Stomach smooth muscle (tissue), 2 donors: ENCODE measurements at regions not wholly inside any gene's neighbourhood (a gene's known extent, or its start where the extent isn't known, plus 50 kb on each side); places are given as distances from the start of the nearest gene placed in this dataset.

Experiments used
- H3K27ac ChIP-seq: one replicate; pipeline ENCODE4 v1.7.0; 2013; ENCODE audit warnings: mild to moderate bottlenecking, low read length, inconsistent platforms
- H3K27me3 ChIP-seq, 2 donors: one replicate each; pipeline ENCODE4 v1.7.0; 2013; ENCODE audit warnings: low read length in 2 of 2; ENCODE audit not compliant: insufficient read depth in 2 of 2, control insufficient read depth in 1 of 2
- H3K36me3 ChIP-seq, 2 donors: one replicate each; pipeline ENCODE4 v1.7.0; 2013; ENCODE audit warnings: low read length in 2 of 2; ENCODE audit not compliant: control insufficient read depth in 2 of 2, insufficient read depth in 2 of 2
- H3K4me1 ChIP-seq: one replicate; pipeline ENCODE4 v1.7.0; 2013; ENCODE audit warnings: low read length; ENCODE audit not compliant: control insufficient read depth, insufficient read depth
- H3K4me3 ChIP-seq, 2 donors: one replicate each; pipeline ENCODE4 v1.7.0; 2013; ENCODE audit warnings: low read length in 2 of 2
- H3K9ac ChIP-seq, 2 donors: one replicate each; pipeline ENCODE4 v1.7.0; 2013; ENCODE audit warnings: low read length in 2 of 2, mild to moderate bottlenecking in 1 of 2
- H3K9me3 ChIP-seq, 2 donors: one replicate each; pipeline ENCODE4 v1.7.0; 2013; ENCODE audit warnings: low read length in 2 of 2; ENCODE audit not compliant: control insufficient read depth in 2 of 2
- donor health status: healthy.
- donor health status: Pancreatic carcinoma.

- no peak overlapping the region for H3K9ac ChIP-seq
- no peak overlapping the region for H3K4me3 ChIP-seq
- no peaks in the 10 kb centered on the region for H3K36me3 ChIP-seq
- H3K9me3 ChIP-seq = no peaks in the 10 kb centered on the region
- no peak overlapping the region for H3K27ac ChIP-seq
- H3K4me1 ChIP-seq = no peaks in the 10 kb centered on the region
- H3K27me3 ChIP-seq = no peaks in the 10 kb centered on the region
Measured at GRCh38 chr13:60329221-60329923, 67.6 kb upstream of the TDRD3 start.

GRCh38 chr13:60331249-60332012, 65.6 kb upstream of the TDRD3 start:
- H3K9ac ChIP-seq = no peak overlapping the region
- H3K27me3 ChIP-seq = no peaks in the 10 kb centered on the region
- H3K4me1 ChIP-seq = no peaks in the 10 kb centered on the region
- no peak overlapping the region for H3K4me3 ChIP-seq
- no peaks in the 10 kb centered on the region for H3K36me3 ChIP-seq
- no peaks in the 10 kb centered on the region for H3K9me3 ChIP-seq
- no peak overlapping the region for H3K27ac ChIP-seq

- no peak overlapping the region for H3K27ac ChIP-seq
- H3K4me1 ChIP-seq = no peaks in the 10 kb centered on the region
- H3K9me3 ChIP-seq = no peaks in the 10 kb centered on the region
- H3K4me3 ChIP-seq = no peak overlapping the region
- H3K9ac ChIP-seq = no peak overlapping the region
- no peaks in the 10 kb centered on the region for H3K36me3 ChIP-seq
- no peaks in the 10 kb centered on the region for H3K27me3 ChIP-seq
Measured at GRCh38 chr13:60332682-60333081, 64.3 kb upstream of the TDRD3 start.

GRCh38 chr13:60334310-60334709, 62.7 kb upstream of the TDRD3 start:
- H3K9ac ChIP-seq = no peak overlapping the region
- H3K27ac ChIP-seq = no peak overlapping the region
- no peaks in the 10 kb centered on the region for H3K9me3 ChIP-seq
- H3K36me3 ChIP-seq = no peaks in the 10 kb centered on the region
- no peaks in the 10 kb centered on the region for H3K4me1 ChIP-seq
- no peaks in the 10 kb centered on the region for H3K27me3 ChIP-seq
- H3K4me3 ChIP-seq = no peak overlapping the region

- H3K4me3 ChIP-seq = no peak overlapping the region
- H3K9me3 ChIP-seq = no peaks in the 10 kb centered on the region
- H3K27ac ChIP-seq = no peak overlapping the region
- no peaks in the 10 kb centered on the region for H3K36me3 ChIP-seq
- no peaks in the 10 kb centered on the region for H3K4me1 ChIP-seq
- no peak overlapping the region for H3K9ac ChIP-seq
- no peaks in the 10 kb centered on the region for H3K27me3 ChIP-seq
Measured at GRCh38 chr13:60335531-60335930, 61.5 kb upstream of the TDRD3 start.

- H3K9me3 ChIP-seq = no peaks in the 10 kb centered on the region
- H3K36me3 ChIP-seq = no peaks in the 10 kb centered on the region
- H3K4me3 ChIP-seq = no peak overlapping the region
- H3K9ac ChIP-seq = no peak overlapping the region
- no peaks in the 10 kb centered on the region for H3K4me1 ChIP-seq
- H3K27ac ChIP-seq = no peak overlapping the region
- no peaks in the 10 kb centered on the region for H3K27me3 ChIP-seq
Measured at GRCh38 chr13:60338754-60339153, 58.3 kb upstream of the TDRD3 start.

- no peaks in the 10 kb centered on the region for H3K36me3 ChIP-seq
- no peak overlapping the region for H3K4me3 ChIP-seq
- H3K9me3 ChIP-seq = no peaks in the 10 kb centered on the region
- no peak overlapping the region for H3K9ac ChIP-seq
- H3K4me1 ChIP-seq = no peaks in the 10 kb centered on the region
- no peak overlapping the region for H3K27ac ChIP-seq
- no peaks in the 10 kb centered on the region for H3K27me3 ChIP-seq
Measured at GRCh38 chr13:60343978-60344377, 53.0 kb upstream of the TDRD3 start.

- Histone ChIP-seq H3K4me1 (no peaks in the 10 kb centered on the region), H3K27me3 (no peaks in the 10 kb centered on the region), H3K4me3 (no peak overlapping the region)
Measured at GRCh38 chr13:60347174-60347573, 49.8 kb upstream of the TDRD3 start.

More at GRCh38 chr13:60347174-60347573, 49.8 kb upstream of the TDRD3 start:
- no peak overlapping the region for H3K9ac ChIP-seq
- H3K27ac ChIP-seq = no peak overlapping the region
- no peaks in the 10 kb centered on the region for H3K9me3 ChIP-seq
- H3K36me3 ChIP-seq = no peaks in the 10 kb centered on the region
